ENCODE measurements at regions not wholly inside any gene's neighbourhood (a gene's known extent, or its start where the extent isn't known, plus 50 kb on each side); places are given as distances from the start of the nearest gene placed in this dataset.

DNA sequence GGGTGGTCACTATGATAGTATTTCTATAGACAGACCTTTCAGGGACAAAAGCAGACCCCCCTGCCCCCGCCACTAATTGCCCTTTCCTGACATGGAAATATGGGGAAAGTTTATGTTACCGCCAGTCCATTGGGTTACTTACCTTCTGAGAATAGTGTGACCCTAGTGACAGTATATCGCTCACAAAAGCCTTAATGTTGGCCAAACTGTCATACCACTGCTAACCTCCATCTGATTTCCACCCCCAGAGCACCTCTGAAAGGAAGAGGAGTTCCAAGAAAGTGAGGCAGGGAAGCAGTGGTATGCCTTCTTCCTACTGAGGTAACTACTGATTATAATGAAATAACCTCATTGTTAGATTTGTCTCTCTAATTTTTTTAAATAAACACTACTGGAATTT, 67.5 kb upstream of the CCDC91 start:
- TF ChIP-seq, protein P1, sequence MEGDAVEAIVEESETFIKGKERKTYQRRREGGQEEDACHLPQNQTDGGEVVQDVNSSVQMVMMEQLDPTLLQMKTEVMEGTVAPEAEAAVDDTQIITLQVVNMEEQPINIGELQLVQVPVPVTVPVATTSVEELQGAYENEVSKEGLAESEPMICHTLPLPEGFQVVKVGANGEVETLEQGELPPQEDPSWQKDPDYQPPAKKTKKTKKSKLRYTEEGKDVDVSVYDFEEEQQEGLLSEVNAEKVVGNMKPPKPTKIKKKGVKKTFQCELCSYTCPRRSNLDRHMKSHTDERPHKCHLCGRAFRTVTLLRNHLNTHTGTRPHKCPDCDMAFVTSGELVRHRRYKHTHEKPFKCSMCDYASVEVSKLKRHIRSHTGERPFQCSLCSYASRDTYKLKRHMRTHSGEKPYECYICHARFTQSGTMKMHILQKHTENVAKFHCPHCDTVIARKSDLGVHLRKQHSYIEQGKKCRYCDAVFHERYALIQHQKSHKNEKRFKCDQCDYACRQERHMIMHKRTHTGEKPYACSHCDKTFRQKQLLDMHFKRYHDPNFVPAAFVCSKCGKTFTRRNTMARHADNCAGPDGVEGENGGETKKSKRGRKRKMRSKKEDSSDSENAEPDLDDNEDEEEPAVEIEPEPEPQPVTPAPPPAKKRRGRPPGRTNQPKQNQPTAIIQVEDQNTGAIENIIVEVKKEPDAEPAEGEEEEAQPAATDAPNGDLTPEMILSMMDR (IDR thresholded peaks at IDR 0.05; ENCODE audit: borderline replicate concordance) = no peak
- no peaks in the 10 kb centered on the region for H3K9me3 ChIP-seq (replicated peaks)
- no peak overlapping the region for H3K4me3 ChIP-seq
- H3K27me3 ChIP-seq (ENCODE audit: low read depth) = no peaks in the 10 kb centered on the region
- intact Hi-C loops (cut with micrococcal nuclease) = no loop called here
- no peak overlapping the region for H3K27ac ChIP-seq (replicated peaks)
- H3K36me3 ChIP-seq = no peaks in the 10 kb centered on the region
- no peak for DNase-seq
- H3K4me1 ChIP-seq = no peaks in the 10 kb centered on the region

DNA sequence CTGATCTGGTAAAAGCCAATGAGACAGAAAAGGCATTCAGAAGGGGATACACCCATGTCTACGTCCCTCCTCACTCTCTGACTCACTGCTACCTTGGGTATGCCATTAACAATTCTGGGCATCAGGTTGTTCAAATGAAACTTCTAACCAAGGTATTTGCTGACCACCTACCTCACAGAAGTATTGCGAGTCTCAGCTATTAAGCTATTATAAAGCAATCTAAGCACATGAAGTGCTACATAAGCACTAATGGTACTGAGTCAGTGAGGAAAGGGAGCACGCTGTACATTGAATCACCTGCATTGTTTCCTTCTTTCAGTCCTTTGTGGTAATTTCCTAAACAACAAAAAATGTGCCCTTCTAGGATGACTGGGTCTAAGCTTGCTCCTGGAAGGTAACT, 62.8 kb upstream of the CCDC91 start:
- Histone ChIP-seq H3K36me3 (no peaks in the 10 kb centered on the region), H3K4me1 (no peaks in the 10 kb centered on the region), H3K27me3 (ENCODE audit: low read depth) (no peaks in the 10 kb centered on the region), H3K27ac (replicated peaks) (no peak overlapping the region), H3K9me3 (replicated peaks) (no peaks in the 10 kb centered on the region), H3K4me3 (no peak overlapping the region)
- DNase-seq = no peak
- intact Hi-C loops (cut with micrococcal nuclease) = no loop called here
- TF ChIP-seq, protein P1 (IDR thresholded peaks at IDR 0.05; ENCODE audit: borderline replicate concordance) = no peak

DNA sequence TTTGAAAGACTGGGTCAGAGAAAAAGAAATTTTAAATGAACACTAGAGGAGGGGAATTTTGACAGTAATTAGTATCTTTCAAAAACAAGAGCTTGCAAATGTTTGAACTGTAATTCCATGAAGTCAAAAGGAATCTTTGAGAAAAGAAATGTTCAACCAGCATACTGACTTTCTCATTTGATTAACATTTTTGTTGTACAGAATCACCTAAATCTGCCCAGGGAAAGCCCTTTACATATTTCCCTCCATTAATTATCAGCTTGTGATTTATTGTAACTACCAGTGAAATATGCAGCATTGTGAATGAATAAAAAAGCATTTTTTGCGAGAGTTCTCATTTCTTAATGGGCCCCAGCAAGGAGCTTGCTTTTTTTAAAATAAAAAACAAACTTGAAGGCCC, 61.2 kb upstream of the CCDC91 start:
- Histone ChIP-seq H3K27ac (replicated peaks) (no peak overlapping the region), H3K27me3 (ENCODE audit: low read depth) (no peaks in the 10 kb centered on the region), H3K36me3 (no peaks in the 10 kb centered on the region), H3K4me1 (no peaks in the 10 kb centered on the region), H3K9me3 (replicated peaks) (no peaks in the 10 kb centered on the region), H3K4me3 (no peak overlapping the region)
- TF ChIP-seq, protein P1 (IDR thresholded peaks at IDR 0.05; ENCODE audit: borderline replicate concordance) = no peak
- intact Hi-C loops (cut with micrococcal nuclease) = no loop called here
- no peak for DNase-seq

DNA sequence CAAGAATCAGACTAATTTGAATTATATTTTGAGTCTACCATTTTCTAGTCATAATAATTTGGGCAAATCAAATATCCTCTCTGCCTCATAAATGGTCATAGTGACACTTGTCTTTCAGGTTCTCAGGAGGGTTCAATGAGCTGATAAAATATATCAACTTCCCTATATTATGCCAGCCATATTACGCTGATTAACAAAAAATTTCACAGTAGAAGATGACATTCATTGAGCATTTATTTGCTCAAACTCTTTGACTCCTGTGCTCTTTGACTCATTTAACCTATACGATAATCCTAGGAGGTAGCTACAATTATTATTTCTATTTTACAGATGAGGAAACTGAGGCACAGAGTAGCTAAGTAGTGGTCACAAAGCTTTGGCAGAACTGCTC, 60.0 kb upstream of the CCDC91 start:
- Histone ChIP-seq H3K9me3 (replicated peaks) (no peaks in the 10 kb centered on the region), H3K27ac (replicated peaks) (no peak overlapping the region)
- TF ChIP-seq, protein P1 (IDR thresholded peaks at IDR 0.05; ENCODE audit: borderline replicate concordance) = no peak

DNA sequence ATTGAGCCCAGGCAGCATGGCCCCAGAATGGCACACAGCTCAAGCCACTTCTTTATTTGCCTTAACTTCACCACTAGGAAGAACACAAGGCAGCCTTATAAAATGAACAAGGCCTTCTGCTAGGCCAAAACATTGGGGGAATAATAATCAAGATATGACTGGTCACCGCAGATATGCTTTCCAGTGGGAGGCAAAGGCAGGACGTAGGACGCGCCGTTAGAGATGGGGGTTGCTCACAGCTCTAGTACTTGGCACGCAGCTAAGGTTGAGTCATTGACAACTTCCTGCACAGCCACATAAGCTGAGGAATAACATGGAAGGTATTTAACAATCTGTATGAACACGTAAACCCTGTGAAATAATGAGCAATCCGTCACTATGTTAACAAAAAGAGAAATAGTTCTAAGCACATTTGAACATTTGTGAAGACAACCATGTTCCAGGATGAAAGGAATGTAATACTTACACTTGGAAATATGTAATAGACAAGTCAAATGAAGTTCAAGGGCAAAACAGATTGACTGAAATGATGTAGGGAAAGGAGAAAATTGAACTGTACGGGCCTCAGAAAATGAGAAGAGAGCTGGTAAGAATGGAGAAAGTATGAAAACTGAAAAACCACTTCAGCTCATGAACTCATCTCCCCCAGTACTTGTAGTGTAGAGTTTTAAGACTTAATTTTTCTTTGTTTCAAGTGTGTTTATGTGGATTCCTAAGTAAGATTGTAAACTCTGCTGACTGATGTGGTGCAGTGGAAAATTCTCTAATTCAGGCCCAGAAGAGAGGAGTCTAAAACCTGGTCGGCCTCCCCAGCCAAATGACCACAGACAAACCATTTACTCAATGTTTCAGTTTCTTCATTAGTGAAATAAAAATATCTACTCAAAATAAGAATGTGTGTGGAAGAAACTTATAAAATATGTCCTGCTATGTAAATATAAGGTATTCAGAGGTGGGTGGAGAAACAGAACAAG, 59.3 kb upstream of the CCDC91 start:
- Histone ChIP-seq H3K4me1 (no peaks in the 10 kb centered on the region), H3K4me3 (no peak overlapping the region), H3K9me3 (replicated peaks) (no peaks in the 10 kb centered on the region), H3K27ac (replicated peaks) (no peak overlapping the region), H3K27me3 (ENCODE audit: low read depth) (no peaks in the 10 kb centered on the region), H3K36me3 (no peaks in the 10 kb centered on the region)
- TF ChIP-seq, protein P1 (IDR thresholded peaks at IDR 0.05; ENCODE audit: borderline replicate concordance) = no peak
- DNase-seq = peak; percentile 17
- intact Hi-C loops (cut with micrococcal nuclease) = no loop called here

More for the DNA sequence above, 60.0 kb upstream of the CCDC91 start:
- H3K4me1 ChIP-seq = no peaks in the 10 kb centered on the region
- no peak for DNase-seq
- H3K4me3 ChIP-seq = no peak overlapping the region
- H3K36me3 ChIP-seq = no peaks in the 10 kb centered on the region
- intact Hi-C loops (cut with micrococcal nuclease) = no loop called here
- H3K27me3 ChIP-seq (ENCODE audit: low read depth) = no peaks in the 10 kb centered on the region
